ENCODE measurements at regions not wholly inside any gene's neighbourhood (a gene's known extent, or its start where the extent isn't known, plus 50 kb on each side); places are given as distances from the start of the nearest gene placed in this dataset.
A peak's percentile ranks its signal among the peaks of the same experiment; 100 is the strongest.

DNA sequence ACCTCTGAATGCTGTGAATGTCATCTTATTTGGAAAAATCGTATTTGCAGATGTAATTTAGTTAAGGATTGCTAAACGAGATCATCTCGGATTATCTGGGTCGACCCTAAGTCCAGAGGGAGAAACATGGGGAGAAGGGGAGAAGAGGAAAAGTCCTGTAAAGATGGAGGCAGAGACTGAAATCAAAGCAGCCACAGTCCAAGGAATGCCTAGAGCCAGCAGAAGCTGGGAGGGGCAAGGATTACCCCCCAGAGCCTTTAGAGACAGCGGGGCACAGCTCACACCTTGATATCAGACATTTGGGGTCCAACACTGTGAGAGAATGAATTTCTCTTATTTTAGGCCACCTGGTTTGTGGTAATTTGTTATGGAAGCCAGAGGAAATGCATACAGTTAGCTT lies 104.9 kb upstream of the YPEL5 start:
- DNase-seq = no peak
- intact Hi-C loops (cut with DNase I, micrococcal nuclease) = no loop called here
- ATAC-seq = no peak

DNA sequence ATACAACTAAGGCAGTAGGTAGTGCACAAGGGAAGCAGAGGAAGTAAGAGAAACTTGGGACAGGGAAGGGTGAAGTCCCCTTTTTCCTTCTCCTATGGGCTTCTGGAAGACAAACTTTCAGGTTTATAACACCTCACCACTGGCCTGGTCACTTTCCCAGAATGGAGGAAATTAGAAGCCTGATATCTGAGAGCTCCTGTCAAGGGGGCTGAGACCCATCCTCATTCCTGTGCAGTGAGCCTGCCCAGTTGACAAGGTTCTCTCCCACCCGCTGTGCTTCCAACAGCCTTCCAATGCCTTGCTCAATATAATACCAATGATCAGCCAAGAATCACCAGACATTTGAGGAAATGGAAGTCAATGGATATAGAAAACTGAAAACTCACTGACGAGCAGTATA lies 100.4 kb upstream of the YPEL5 start:
- no peak for DNase-seq
- intact Hi-C loops (cut with DNase I, micrococcal nuclease) = no loop called here
- ATAC-seq = no peak

GRCh38 chr2:30046979-30047378 lies 99.8 kb upstream of the YPEL5 start:
- DNase-seq = no peak
- intact Hi-C loops (cut with DNase I, micrococcal nuclease) = no loop called here
- no peak for ATAC-seq

DNA sequence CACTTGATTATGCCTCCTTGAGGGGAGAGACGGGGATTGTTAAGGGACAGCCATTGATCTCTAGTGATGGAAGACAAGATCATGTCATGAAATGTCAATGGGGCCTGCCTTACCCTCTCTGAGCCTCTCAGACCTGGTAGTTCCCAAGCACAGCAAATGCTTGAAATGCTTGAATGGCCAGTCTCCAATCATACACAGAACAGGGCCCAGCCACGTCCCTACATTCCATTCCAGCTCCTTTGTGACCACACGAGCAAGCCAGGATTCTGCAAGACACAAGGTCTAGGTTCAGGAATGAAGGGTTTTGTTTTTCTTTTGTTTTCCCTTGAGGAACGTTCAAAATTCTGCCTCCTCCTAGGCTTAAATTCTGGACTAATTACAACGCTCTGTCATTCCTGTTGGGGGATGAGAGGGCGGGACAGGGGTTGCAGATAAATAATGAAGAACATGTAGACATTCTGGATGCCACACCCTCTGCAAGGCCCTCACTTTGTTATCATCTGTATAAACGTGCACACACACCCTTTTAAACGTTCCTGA lies 98.1 kb upstream of the YPEL5 start:
- no peak for ATAC-seq
- no peak for DNase-seq
- intact Hi-C loops (cut with DNase I, micrococcal nuclease) = no loop called here

DNA sequence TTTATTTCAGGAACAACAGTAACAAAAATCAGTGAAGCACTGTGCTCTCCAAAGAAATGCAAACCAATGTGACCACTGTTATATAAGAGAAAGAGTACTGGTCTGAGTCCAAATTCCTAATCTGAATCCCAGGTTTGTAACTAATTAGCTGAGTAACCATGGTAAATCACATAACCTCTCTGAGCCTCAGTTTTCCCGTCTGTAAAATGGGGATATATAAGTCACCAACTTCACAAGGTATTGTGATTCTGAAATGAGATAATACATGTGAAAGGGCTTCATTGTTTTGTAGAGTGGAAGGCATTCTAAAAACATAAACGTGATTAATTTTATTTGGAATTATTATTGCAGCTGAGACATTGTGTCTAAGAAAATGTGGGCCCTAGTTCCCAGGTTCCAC lies 91.3 kb upstream of the YPEL5 start:
- intact Hi-C loops (cut with DNase I, micrococcal nuclease) = no loop called here
- ATAC-seq (no peak), DNase-seq (no peak)

GRCh38 chr2:30060562-30060961 lies 86.2 kb upstream of the YPEL5 start:
- intact Hi-C loops (cut with DNase I, micrococcal nuclease) = no loop called here
- ATAC-seq (no peak), DNase-seq (no peak)

DNA sequence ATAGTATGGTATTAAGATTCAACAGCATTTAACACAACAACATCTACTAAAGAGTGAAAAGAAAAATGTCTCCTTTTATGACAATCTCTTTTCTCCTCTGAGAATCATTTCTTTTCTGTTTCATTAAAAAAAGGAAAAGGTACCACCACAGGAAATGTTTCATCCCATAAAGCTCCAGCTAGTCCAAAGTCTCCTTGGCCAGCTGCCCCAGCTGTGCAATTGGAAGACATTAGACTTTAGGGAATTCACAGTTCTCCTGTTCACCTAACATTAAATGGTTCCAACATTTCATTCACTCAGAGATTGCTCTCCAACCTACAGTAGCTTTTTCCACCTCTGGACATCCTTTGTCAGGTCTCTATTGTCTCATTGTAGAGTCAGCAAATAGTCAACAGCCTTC lies 78.7 kb upstream of the YPEL5 start:
- DNase-seq (peak in 1 of 2 donors; percentile 14), ATAC-seq (no peak)
- intact Hi-C loops (cut with DNase I, micrococcal nuclease) = no loop called here

DNA sequence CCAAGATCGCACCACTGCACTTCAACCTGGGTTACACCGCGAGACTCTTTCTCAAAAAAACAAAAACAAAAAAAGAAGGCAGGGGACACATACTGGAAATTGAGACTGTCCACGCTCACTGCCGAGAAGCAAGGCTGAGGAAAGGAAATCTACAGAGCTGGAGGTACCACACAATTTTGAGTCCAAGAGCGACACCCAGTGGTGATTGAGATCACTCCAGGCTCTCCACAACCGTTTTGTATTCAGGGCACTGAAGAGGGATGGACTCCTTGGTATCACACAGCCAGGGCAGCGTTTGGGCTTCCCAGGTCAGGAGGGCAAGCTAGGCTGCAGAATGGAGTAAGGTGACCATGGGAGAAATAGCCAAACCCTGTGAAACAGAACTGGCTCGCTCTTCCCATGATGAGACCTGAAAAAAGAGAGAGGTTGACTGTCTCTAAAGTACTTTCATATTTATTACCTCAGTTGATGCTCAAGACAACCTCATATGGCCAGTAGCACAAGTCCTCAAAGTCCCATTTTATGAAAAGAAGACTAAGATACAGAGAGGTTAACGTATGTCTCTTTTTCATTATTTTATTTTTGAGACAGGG lies 74.5 kb upstream of the YPEL5 start:
- DNase-seq (peak; percentile 36 to 69), ATAC-seq (peak; percentile 76)
- intact Hi-C loops (cut with DNase I, micrococcal nuclease) = no loop called here

GRCh38 chr2:30073523-30073922 lies 73.3 kb upstream of the YPEL5 start:
- ATAC-seq = no peak
- no peak for DNase-seq
- intact Hi-C loops (cut with DNase I, micrococcal nuclease) = no loop called here

GRCh38 chr2:30074023-30074422 lies 72.8 kb upstream of the YPEL5 start:
- intact Hi-C loops (cut with DNase I, micrococcal nuclease) = no loop called here
- no peak for DNase-seq
- ATAC-seq = no peak

DNA sequence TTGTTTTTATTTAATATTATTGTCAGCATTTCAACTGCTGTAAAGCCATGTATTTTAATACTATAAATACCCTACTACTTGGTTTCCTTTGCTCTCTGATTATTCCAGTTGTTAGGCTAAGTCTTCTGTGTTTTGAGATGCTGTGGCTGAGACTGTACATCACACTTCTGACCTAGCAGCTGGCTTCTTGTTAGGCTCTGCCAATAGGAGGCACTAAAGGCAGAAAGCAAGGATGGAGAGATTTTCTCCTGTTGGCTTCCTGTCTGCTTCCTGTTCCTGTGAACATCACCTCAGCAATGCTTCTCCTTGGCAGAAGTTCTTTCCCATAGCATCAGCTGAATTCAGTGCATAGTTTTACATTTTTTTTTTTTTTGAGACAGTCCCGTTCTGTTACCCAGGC lies 68.3 kb upstream of the YPEL5 start:
- DNase-seq = no peak
- intact Hi-C loops (cut with DNase I, micrococcal nuclease) = no loop called here

DNA sequence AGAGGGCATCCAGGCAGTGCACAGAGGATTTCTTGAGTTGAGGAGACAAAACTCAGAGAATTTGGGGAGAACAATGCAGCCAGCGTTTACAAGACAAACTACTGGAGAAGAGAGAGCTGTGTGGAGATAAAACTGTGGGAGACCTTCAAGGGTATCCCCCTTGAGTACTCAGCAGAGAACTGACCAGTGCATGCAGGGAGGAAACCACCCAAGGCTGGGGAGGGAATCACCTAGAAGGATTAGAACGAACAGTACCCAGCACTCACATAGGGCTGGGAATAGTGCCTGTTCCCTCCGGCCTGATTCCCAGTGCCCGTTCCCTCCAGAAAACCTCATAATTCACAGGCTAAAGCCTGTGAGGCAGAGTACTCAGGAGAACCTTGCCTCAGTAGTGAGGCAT lies 61.9 kb upstream of the YPEL5 start:
- no peak for ATAC-seq
- intact Hi-C loops (cut with DNase I, micrococcal nuclease) = no loop called here
- DNase-seq = no peak

More for the DNA sequence above, 68.3 kb upstream of the YPEL5 start:
- no peak for ATAC-seq

- DNase-seq = no peak
- intact Hi-C loops (cut with DNase I, micrococcal nuclease) = no loop called here
- no peak for ATAC-seq
Measured at GRCh38 chr2:30089171-30089570, 57.6 kb upstream of the YPEL5 start.

DNA sequence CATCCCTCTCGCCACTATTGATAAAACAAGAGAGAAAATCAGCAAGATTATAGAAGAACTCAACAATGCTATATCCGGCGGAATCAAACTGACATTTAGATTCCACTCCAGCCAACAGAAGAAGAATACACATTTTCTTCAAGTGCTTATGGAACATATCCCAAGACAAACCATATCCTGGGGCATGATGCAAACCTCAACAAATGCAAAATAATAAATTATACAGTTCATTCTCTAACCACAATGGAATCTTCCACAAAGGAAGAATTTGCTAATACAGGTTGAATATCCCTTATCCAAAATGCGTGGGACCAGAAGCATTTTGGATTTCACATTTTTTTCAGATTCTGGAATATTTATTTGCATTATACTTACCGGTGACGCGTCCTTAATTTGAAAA lies 51.4 kb upstream of the YPEL5 start:
- ATAC-seq = no peak
- intact Hi-C loops (cut with DNase I, micrococcal nuclease) = no loop called here
- DNase-seq = no peak

DNA sequence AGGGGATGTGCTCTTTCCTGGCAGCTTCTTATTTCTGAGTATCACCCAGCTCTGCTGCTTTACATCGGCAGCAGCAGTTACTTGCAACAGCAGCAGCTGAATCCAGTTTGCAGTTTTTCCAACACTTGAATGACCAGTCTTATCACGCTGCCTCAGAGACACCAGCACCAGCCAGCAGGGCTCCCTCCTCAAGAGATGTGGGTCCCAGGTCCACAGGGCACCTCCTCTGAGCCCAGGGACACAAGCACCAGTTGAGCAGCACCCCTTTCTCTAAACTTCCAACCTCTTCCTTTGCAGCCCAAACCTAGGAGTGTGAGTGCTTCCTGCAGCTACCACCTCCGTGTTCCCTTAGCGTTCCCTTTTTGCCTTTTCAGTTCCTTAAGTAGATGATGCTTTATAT lies 50.4 kb upstream of the YPEL5 start:
- DNase-seq (no peak), ATAC-seq (no peak)
- intact Hi-C loops (cut with DNase I, micrococcal nuclease) = no loop called here
